GM19099 (cell line): ENCODE measurements at regions not wholly inside any gene's neighbourhood (a gene's known extent, or its start where the extent isn't known, plus 50 kb on each side); places are given as distances from the start of the nearest gene placed in this dataset.

Source experiments
- POLR2A ChIP-seq: IDR thresholded peaks from 3 replicates; pipeline ENCODE4 v1.6.1; 2011; ENCODE audit warnings: low read depth; ENCODE audit not compliant: insufficient read length; ENCODE audit errors: extremely low read depth

GRCh38 chr9:99680191-99680590, 141.5 kb upstream of the NR4A3 start:
- TF ChIP-seq POLR2A: no peak

GRCh38 chr9:99681113-99681512, 140.6 kb upstream of the NR4A3 start:
- TF ChIP-seq POLR2A: no peak

- no peak for TF ChIP-seq POLR2A
Observed at GRCh38 chr9:99682378-99682777, 139.3 kb upstream of the NR4A3 start.

DNA sequence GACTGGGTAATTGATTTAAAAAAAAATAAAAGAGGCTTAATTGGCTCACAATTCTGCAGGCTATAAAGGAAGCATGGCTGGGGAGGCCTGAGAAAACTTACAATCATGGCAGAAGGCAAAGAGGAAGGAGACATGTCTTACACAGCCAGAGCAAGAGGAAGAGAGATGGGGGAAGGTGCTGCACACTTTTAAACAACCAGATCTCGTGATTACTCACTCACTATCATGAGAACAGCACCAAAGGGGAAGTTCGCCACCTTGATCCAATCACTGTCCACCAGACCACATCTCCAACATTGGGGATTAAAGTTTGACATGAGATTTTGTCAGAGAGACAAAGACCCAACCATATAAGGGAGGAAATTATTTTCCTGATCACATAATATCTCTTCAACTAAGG, 138.8 kb upstream of the NR4A3 start:
- no peak for TF ChIP-seq POLR2A

- no peak for TF ChIP-seq POLR2A
Observed at GRCh38 chr9:99690573-99690972, 131.1 kb upstream of the NR4A3 start.

DNA sequence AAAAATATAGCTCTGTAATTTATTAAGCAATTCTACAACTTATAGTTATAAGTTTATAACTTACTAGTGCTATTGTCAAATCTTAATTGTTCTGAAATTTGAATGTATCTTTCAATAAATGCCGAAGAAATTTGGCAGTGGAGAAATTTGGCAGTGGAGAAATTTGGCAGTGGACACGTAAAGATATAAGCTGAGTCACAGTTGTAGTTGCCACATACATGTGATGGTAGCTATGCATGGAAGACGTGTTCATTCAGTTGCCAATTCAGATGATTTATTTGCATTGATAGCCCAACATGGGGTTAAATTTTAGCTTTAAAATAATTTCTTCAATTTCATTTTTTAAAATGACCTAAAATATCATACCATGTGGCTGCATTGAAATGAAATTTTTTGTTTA, 127.8 kb upstream of the NR4A3 start:
- no peak for TF ChIP-seq POLR2A

- no peak for TF ChIP-seq POLR2A
Observed at GRCh38 chr9:99694393-99694792, 127.3 kb upstream of the NR4A3 start.

DNA sequence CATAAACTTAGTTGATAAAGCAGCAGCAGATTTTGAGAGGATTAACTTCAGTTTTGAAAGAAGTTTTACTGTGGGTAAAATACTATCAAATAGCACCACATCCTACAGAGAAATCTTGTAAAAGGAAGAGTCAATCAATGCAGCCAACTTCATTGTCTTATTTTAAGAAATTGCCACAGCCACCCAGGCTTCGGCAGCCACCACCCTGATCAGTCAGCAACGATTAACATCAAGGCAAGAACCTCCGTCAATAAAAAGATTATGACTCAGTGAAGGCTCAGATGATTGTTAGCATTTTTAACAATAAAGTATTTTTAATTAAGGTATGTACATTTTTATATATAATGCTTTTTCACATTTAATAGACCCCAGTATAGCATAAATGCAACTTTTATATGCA, 122.3 kb upstream of the NR4A3 start:
- no peak for TF ChIP-seq POLR2A

DNA sequence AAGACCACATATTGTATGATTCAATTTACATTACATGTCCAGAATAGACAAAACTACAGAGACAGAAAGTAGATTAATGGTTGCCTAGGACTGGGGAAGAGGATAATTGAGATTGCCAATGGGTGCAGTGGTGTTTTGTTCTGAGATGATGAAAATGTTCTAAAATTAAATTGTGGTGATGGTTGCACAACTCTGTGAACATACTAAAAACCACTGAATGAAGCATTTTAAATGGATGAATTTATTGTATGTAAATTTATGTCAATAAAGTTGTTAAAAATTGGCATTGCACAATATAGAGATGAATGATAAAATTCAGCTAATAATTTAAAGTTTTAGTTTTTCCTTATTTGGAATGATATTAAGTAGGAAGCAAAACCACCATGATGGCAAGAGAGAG, 109.5 kb upstream of the NR4A3 start:
- TF ChIP-seq POLR2A: no peak

GRCh38 chr9:99713838-99714306, 107.8 kb upstream of the NR4A3 start:
- no peak for TF ChIP-seq POLR2A

- TF ChIP-seq POLR2A: no peak
Observed at GRCh38 chr9:99718631-99719030, 103.1 kb upstream of the NR4A3 start.

- no peak for TF ChIP-seq POLR2A
Observed at GRCh38 chr9:99720455-99721050, 101.1 kb upstream of the NR4A3 start.

DNA sequence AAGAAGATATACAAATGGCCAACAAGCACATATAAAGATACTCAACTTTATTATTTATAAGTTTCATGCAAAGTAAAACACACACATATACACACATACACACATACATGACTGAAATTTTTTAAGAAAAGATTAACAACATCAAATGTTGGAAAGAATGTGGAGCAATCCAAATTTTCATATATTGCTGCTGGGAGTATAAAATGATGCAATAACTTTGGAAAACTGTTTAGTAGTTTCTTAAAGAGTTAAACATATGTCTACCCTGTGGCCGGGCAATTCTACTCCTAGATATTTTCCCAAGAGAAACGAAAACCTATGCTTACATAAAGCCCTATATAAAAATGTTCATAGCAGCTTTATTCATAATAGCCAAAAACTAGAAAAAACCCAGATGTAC, 99.8 kb upstream of the NR4A3 start:
- TF ChIP-seq POLR2A: no peak

DNA sequence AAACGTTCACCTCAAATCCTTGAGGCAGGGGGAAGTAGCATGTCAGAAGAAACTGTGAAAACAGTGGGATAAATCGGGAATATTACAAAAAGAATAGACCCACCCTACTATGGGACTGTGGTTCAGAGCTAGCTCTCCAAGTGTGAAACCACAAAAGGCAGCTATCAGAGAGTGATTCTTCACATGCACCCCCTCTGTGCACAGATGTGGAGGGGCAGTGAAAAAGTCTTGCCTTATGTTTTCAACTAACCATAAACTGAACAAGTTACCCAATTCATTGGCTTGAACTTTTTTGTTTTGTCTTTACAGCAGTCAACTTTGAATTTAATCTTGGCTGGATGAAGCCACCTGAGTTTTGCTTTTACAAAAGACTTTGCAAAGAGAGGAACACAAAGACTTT, 98.8 kb upstream of the NR4A3 start:
- TF ChIP-seq POLR2A: no peak

DNA sequence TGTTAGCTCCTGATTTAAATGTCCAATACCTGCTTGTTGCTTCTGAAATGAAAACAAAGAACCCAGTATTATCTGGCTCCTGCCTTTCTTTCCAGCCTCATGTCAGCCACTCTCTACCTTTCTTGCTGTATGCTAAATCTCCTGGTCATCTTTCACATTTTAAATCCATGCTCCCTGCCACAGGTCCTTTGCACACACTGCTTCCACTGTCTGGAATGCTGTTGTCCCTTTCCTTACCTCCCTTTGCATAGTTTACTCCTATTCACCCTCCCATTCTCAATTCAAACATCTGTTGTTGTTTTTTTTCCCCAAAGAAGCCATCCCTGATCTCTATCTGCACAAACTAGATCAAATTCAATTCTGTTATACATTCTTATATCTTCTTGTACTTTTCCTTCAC, 97.0 kb upstream of the NR4A3 start:
- no peak for TF ChIP-seq POLR2A

DNA sequence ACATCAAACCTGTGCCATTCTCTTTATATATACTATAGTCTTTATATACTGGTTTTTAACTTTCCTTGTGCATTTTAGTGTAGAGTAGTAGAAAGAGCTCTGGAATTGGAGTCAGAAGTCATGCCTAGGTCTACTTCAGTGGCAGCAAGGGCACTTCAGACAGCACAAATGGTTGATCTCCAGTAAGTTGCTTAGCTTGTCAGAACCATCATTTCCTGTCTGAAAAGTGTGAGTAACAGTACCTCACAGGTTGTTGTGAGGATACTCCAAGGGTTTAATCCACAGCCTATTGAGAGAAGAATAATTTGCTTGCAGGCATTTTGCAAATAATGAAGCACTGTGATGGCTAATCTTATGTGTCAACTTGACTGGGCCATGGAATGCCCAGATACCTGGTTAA, 95.8 kb upstream of the NR4A3 start:
- no peak for TF ChIP-seq POLR2A

DNA sequence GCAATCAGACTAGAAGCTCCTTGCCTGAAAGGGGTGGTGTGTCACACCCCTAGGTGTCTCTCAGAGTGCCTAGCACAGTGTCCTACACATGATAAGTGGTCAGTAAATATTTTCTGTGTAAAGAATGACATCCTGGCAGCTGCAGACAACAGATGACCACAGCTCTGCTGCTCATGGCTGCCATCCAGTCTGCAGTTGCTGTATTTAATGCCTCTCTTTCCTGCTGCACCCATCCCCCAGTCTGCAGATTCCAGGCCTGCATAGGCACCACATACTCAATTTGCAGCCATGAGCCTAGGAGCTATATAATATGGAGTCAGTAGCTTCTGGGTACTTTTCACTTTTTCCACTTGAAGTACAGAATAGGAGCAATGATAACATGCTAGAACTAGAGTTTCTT, 94.9 kb upstream of the NR4A3 start:
- no peak for TF ChIP-seq POLR2A
